Activated naive CD8-positive, alpha-beta T cell treated with anti-CD3 and anti-CD28 coated beads, Interleukin-2, amount 50 U/mL, for 24 hours (primary cell): ENCODE measurements at regions not wholly inside any gene's neighbourhood (a gene's known extent, or its start where the extent isn't known, plus 50 kb on each side); places are given as distances from the start of the nearest gene placed in this dataset.
"Not testable (repeated sequence)": the region's sequence is repeated elsewhere in the genome, so short reads cannot be mapped to it uniquely, and the experiment has no call there.

Experiments used
- ATAC-seq: fragments of 150-1000 bp; cut with Tn5 transposase; one replicate; pipeline ENCODE4 v1.10.0; 2021
- DNase-seq: peaks from one replicate; pipeline ENCODE4 v3.0.0; 2021
- H3K27ac Mint-ChIP-seq: one replicate; pipeline ENCODE4 v1.8.0; 2021; ENCODE audit warnings: mild to moderate bottlenecking, mixed read lengths
- H3K27me3 Mint-ChIP-seq: one replicate; pipeline ENCODE4 v1.8.0; 2021; ENCODE audit warnings: mixed read lengths
- H3K36me3 Mint-ChIP-seq: one replicate; pipeline ENCODE4 v1.8.0; 2021; ENCODE audit warnings: low read depth, mixed read lengths
- H3K4me1 Mint-ChIP-seq: one replicate; pipeline ENCODE4 v1.8.0; 2021; ENCODE audit warnings: mixed read lengths
- H3K4me3 Mint-ChIP-seq: one replicate; pipeline ENCODE4 v1.8.0; 2021; ENCODE audit warnings: mild to moderate bottlenecking, moderate library complexity, mixed read lengths
- H3K9me3 Mint-ChIP-seq: one replicate; pipeline ENCODE4 v1.8.0; 2021; ENCODE audit warnings: mixed read lengths

GRCh38 chr17:82998637-82999036 is 80.8 kb upstream of the METRNL start:
- H3K4me3 Mint-ChIP-seq = no peak overlapping the region
- no peak overlapping the region for H3K27ac Mint-ChIP-seq
- peaks cover 26% of the 10 kb centered on the region for H3K36me3 Mint-ChIP-seq
- H3K27me3 Mint-ChIP-seq = no peaks in the 10 kb centered on the region
- DNase-seq = no peak
- ATAC-seq = no peak
- H3K4me1 Mint-ChIP-seq = no peaks in the 10 kb centered on the region
- H3K9me3 Mint-ChIP-seq = peaks cover 18% of the 10 kb centered on the region

GRCh38 chr17:83000738-83001137 is 78.7 kb upstream of the METRNL start:
- DNase-seq (no peak), ATAC-seq (no peak)
- Mint-ChIP-seq H3K4me1 (no peaks in the 10 kb centered on the region), H3K27ac (no peak overlapping the region), H3K36me3 (peaks cover 23% of the 10 kb centered on the region), H3K27me3 (no peaks in the 10 kb centered on the region), H3K4me3 (no peak overlapping the region), H3K9me3 (peaks cover 5% of the 10 kb centered on the region)

- Mint-ChIP-seq H3K36me3 (peaks cover 27% of the 10 kb centered on the region), H3K4me3 (no peak overlapping the region), H3K27ac (no peak overlapping the region), H3K4me1 (no peaks in the 10 kb centered on the region), H3K9me3 (peaks cover 5% of the 10 kb centered on the region), H3K27me3 (no peaks in the 10 kb centered on the region)
- DNase-seq = no peak
- ATAC-seq = no peak
Observed at GRCh38 chr17:83002118-83002805, 77.1 kb upstream of the METRNL start.

GRCh38 chr17:83004791-83005380 is 74.5 kb upstream of the METRNL start:
- Mint-ChIP-seq H3K4me1 (no peaks in the 10 kb centered on the region), H3K9me3 (no peaks in the 10 kb centered on the region), H3K27ac (no peak overlapping the region), H3K4me3 (no peak overlapping the region), H3K27me3 (no peaks in the 10 kb centered on the region), H3K36me3 (peaks cover 13% of the 10 kb centered on the region)
- DNase-seq = no peak
- no peak for ATAC-seq

GRCh38 chr17:83005639-83006038 is 73.8 kb upstream of the METRNL start:
- H3K4me3 Mint-ChIP-seq = no peak overlapping the region

GRCh38 chr17:83006515-83007455 is 72.6 kb upstream of the METRNL start:
- DNase-seq = no peak
- Mint-ChIP-seq H3K27me3 (no peaks in the 10 kb centered on the region), H3K27ac (no peak overlapping the region)

More at GRCh38 chr17:83005639-83006038, 73.8 kb upstream of the METRNL start:
- ATAC-seq (no peak), DNase-seq (no peak)
- no peaks in the 10 kb centered on the region for H3K4me1 Mint-ChIP-seq
- H3K36me3 Mint-ChIP-seq = peaks cover 13% of the 10 kb centered on the region
- no peak overlapping the region for H3K27ac Mint-ChIP-seq
- H3K27me3 Mint-ChIP-seq = no peaks in the 10 kb centered on the region
- H3K9me3 Mint-ChIP-seq = no peaks in the 10 kb centered on the region

GRCh38 chr17:83007504-83008185 is 71.8 kb upstream of the METRNL start:
- no peak for DNase-seq
- no peaks in the 10 kb centered on the region for H3K4me1 Mint-ChIP-seq
- H3K36me3 Mint-ChIP-seq = peaks cover 10% of the 10 kb centered on the region
- H3K27ac Mint-ChIP-seq = no peak overlapping the region
- no peak overlapping the region for H3K4me3 Mint-ChIP-seq
- H3K27me3 Mint-ChIP-seq = no peaks in the 10 kb centered on the region
- H3K9me3 Mint-ChIP-seq = no peaks in the 10 kb centered on the region
- no peak for ATAC-seq

More at GRCh38 chr17:83006515-83007455, 72.6 kb upstream of the METRNL start:
- ATAC-seq = no peak
- H3K36me3 Mint-ChIP-seq = peaks cover 10% of the 10 kb centered on the region
- no peaks in the 10 kb centered on the region for H3K4me1 Mint-ChIP-seq
- no peaks in the 10 kb centered on the region for H3K9me3 Mint-ChIP-seq
- H3K4me3 Mint-ChIP-seq = no peak overlapping the region

- no peaks in the 10 kb centered on the region for H3K9me3 Mint-ChIP-seq
- H3K4me1 Mint-ChIP-seq = no peaks in the 10 kb centered on the region
- H3K4me3 Mint-ChIP-seq = no peak overlapping the region
- no peak for ATAC-seq
- H3K36me3 Mint-ChIP-seq = peaks cover 10% of the 10 kb centered on the region
- no peaks in the 10 kb centered on the region for H3K27me3 Mint-ChIP-seq
- no peak for DNase-seq
- H3K27ac Mint-ChIP-seq = no peak overlapping the region
Observed at GRCh38 chr17:83008186-83008510, 71.3 kb upstream of the METRNL start.

- no peak overlapping the region for H3K27ac Mint-ChIP-seq
- peaks cover 10% of the 10 kb centered on the region for H3K36me3 Mint-ChIP-seq
- ATAC-seq (no peak), DNase-seq (no peak)
- H3K27me3 Mint-ChIP-seq = no peaks in the 10 kb centered on the region
- no peaks in the 10 kb centered on the region for H3K9me3 Mint-ChIP-seq
- H3K4me1 Mint-ChIP-seq = no peaks in the 10 kb centered on the region
- H3K4me3 Mint-ChIP-seq = no peak overlapping the region
Observed at GRCh38 chr17:83008526-83008925, 70.9 kb upstream of the METRNL start.

- H3K9me3 Mint-ChIP-seq = no peaks in the 10 kb centered on the region
- ATAC-seq (no peak), DNase-seq (no peak)
- no peak overlapping the region for H3K4me3 Mint-ChIP-seq
- H3K27me3 Mint-ChIP-seq = no peaks in the 10 kb centered on the region
- H3K27ac Mint-ChIP-seq = no peak overlapping the region
- H3K36me3 Mint-ChIP-seq = peaks cover 10% of the 10 kb centered on the region
- no peaks in the 10 kb centered on the region for H3K4me1 Mint-ChIP-seq
Observed at GRCh38 chr17:83009414-83010205, 69.8 kb upstream of the METRNL start.

- Mint-ChIP-seq H3K27ac (no peak overlapping the region), H3K9me3 (no peaks in the 10 kb centered on the region), H3K4me3 (no peak overlapping the region), H3K27me3 (no peaks in the 10 kb centered on the region), H3K4me1 (no peaks in the 10 kb centered on the region), H3K36me3 (peaks cover 3% of the 10 kb centered on the region)
- no peak for DNase-seq
- no peak for ATAC-seq
Observed at GRCh38 chr17:83010206-83011200, 68.9 kb upstream of the METRNL start.

- not testable (repeated sequence) for ATAC-seq, H3K27ac Mint-ChIP-seq, H3K27me3 Mint-ChIP-seq, H3K9me3 Mint-ChIP-seq, DNase-seq, H3K4me1 Mint-ChIP-seq, H3K4me3 Mint-ChIP-seq, H3K36me3 Mint-ChIP-seq
Observed at GRCh38 chr17:83011676-83012075, 67.7 kb upstream of the METRNL start.

GRCh38 chr17:83012200-83012785 is 67.1 kb upstream of the METRNL start:
- ATAC-seq (no peak), DNase-seq (no peak)
- Mint-ChIP-seq H3K4me3 (no peak overlapping the region), H3K27ac (no peak overlapping the region), H3K9me3 (no peaks in the 10 kb centered on the region), H3K4me1 (no peaks in the 10 kb centered on the region), H3K36me3 (peaks cover 2% of the 10 kb centered on the region), H3K27me3 (no peaks in the 10 kb centered on the region)
